PFSK-1 (cell line): ENCODE measurements at regions not wholly inside any gene's neighbourhood (a gene's known extent, or its start where the extent isn't known, plus 50 kb on each side); places are given as distances from the start of the nearest gene placed in this dataset.

ENCODE experiments used
- FOXP2 ChIP-seq: optimal IDR thresholded peaks from 2 replicates; pipeline ENCODE3; 2011; ENCODE audit warnings: borderline replicate concordance, control low read depth, inconsistent platforms; ENCODE audit not compliant: insufficient read depth; ENCODE audit errors: extremely low read length, extremely low read depth
- POLR2AphosphoS5 ChIP-seq: IDR thresholded peaks from 2 replicates; pipeline ENCODE4 v1.6.1; 2012; ENCODE audit warnings: low read depth, mild to moderate bottlenecking, control low read depth, low read length, moderate library complexity
- SIN3A ChIP-seq: IDR thresholded peaks from 2 replicates; pipeline ENCODE4 v1.6.1; 2012; ENCODE audit warnings: mild to moderate bottlenecking, low read length, moderate library complexity, borderline replicate concordance; ENCODE audit not compliant: insufficient read depth
- TAF1 ChIP-seq: IDR thresholded peaks from 2 replicates; pipeline ENCODE4 v1.6.1; 2012; ENCODE audit warnings: low read length, control low read depth, borderline replicate concordance; ENCODE audit not compliant: insufficient read depth
- TF ChIP-seq, protein P1 (sequence below), 2 experiments: IDR thresholded peaks; 2 replicates each; pipeline versions ENCODE4 v1.6.1 to v1.8.0; 2011 to 2012; ENCODE audit warnings: low read depth in 2 of 2, low read length in 2 of 2, control low read depth in 1 of 2, inconsistent platforms in 1 of 2, mild to moderate bottlenecking in 1 of 2, moderate library complexity in 1 of 2; ENCODE audit not compliant: insufficient read depth in 1 of 2

DNA sequence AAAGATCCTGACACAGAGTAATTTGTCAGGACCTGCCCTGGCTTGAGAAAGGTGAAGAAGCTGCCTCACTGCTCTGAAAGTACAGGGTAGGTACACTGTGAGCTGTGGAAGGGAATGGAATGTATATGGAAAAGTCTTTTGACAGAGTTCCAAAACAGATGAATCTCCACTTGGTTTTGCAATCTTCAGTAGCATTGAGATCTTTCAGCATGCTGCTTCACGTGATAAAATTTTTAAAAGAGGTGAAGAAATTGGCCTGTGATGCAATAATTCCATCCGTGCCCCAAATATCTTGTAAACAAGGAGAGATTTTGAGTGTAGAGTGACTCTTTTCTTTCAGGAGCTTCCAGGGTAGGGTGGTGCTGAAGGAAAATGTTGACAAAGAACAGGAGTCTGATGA is 123.1 kb downstream of the OSR1 start:
- no peak for TF ChIP-seq POLR2AphosphoS5
- TF ChIP-seq TAF1 = no peak
- TF ChIP-seq SIN3A = no peak
- TF ChIP-seq, protein P1, sequence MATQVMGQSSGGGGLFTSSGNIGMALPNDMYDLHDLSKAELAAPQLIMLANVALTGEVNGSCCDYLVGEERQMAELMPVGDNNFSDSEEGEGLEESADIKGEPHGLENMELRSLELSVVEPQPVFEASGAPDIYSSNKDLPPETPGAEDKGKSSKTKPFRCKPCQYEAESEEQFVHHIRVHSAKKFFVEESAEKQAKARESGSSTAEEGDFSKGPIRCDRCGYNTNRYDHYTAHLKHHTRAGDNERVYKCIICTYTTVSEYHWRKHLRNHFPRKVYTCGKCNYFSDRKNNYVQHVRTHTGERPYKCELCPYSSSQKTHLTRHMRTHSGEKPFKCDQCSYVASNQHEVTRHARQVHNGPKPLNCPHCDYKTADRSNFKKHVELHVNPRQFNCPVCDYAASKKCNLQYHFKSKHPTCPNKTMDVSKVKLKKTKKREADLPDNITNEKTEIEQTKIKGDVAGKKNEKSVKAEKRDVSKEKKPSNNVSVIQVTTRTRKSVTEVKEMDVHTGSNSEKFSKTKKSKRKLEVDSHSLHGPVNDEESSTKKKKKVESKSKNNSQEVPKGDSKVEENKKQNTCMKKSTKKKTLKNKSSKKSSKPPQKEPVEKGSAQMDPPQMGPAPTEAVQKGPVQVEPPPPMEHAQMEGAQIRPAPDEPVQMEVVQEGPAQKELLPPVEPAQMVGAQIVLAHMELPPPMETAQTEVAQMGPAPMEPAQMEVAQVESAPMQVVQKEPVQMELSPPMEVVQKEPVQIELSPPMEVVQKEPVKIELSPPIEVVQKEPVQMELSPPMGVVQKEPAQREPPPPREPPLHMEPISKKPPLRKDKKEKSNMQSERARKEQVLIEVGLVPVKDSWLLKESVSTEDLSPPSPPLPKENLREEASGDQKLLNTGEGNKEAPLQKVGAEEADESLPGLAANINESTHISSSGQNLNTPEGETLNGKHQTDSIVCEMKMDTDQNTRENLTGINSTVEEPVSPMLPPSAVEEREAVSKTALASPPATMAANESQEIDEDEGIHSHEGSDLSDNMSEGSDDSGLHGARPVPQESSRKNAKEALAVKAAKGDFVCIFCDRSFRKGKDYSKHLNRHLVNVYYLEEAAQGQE (IDR thresholded peaks at IDR 0.05; ENCODE audit: insufficient read depth in 1 of 2, low read depth in 2 of 2, low read length in 2 of 2) = no peak
- TF ChIP-seq FOXP2 = no peak
